ENCODE measurements at regions not wholly inside any gene's neighbourhood (a gene's known extent, or its start where the extent isn't known, plus 50 kb on each side); places are given as distances from the start of the nearest gene placed in this dataset.

DNA sequence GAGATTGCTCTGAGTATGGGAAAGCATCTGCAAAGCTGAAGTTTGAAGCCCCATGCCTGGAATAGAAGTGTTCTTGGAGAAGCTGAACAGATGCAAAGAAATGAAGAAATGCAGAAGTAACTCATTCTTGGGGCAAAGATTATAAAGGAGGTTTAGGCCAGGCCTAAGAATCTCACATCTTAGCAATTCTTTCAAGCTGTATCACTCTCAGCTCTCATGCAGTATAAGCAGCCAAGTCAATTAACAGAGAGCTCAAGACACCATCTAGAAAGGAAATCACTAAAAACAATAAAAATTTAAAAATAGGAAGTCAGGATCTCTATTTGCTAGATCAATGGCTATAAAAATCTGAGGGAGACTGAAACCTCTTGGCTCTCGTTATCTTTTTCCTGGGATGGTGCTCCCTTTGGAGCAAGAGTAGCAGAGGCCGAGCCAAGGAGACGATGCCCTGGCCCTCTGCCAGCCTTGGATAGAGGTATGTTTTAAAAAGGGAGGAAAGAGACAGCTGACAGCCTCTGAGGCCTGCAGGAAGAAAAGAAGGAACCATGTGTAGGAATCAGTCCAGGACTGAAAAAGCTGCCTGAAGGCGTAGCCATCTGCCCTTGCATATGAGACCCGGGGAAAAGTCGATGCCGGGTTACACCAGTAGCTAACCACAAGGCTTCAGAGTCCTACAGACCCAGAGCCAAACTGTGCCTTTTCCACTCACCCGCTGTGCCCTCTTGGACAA, 229.8 kb downstream of the BLID start:
- TF ChIP-seq POLR2A (IDR thresholded peaks at IDR 0.05; ENCODE audit: low read depth, low read length) (no peak), POLR2AphosphoS5 (IDR thresholded peaks at IDR 0.05; ENCODE audit: low read depth, low read length) (no peak)
